Osteocyte (in vitro differentiated cells): ENCODE measurements at regions not wholly inside any gene's neighbourhood (a gene's known extent, or its start where the extent isn't known, plus 50 kb on each side); places are given as distances from the start of the nearest gene placed in this dataset.

Experiments
- DNase-seq: peaks from one replicate; pipeline ENCODE4 v3.0.0; 2021; ENCODE audit warnings: mixed read lengths; ENCODE audit not compliant: unreplicated experiment; ENCODE audit errors: extremely low spot score
- H3K27ac Mint-ChIP-seq: one replicate; pipeline ENCODE4 v1.8.0; 2021; ENCODE audit warnings: mild to moderate bottlenecking, mixed read lengths; ENCODE audit not compliant: unreplicated experiment
- H3K27me3 Mint-ChIP-seq: one replicate; pipeline ENCODE4 v1.8.0; 2021; ENCODE audit warnings: mixed read lengths; ENCODE audit not compliant: unreplicated experiment
- H3K36me3 Mint-ChIP-seq: one replicate; pipeline ENCODE4 v1.8.0; 2021; ENCODE audit warnings: mixed read lengths; ENCODE audit not compliant: unreplicated experiment
- H3K4me1 Mint-ChIP-seq: one replicate; pipeline ENCODE4 v1.8.0; 2021; ENCODE audit warnings: mixed read lengths; ENCODE audit not compliant: unreplicated experiment
- H3K4me3 Mint-ChIP-seq: one replicate; pipeline ENCODE4 v1.8.0; 2021; ENCODE audit warnings: mild to moderate bottlenecking, moderate library complexity, mixed read lengths; ENCODE audit not compliant: unreplicated experiment
- H3K9me3 Mint-ChIP-seq: one replicate; pipeline ENCODE4 v1.8.0; 2021; ENCODE audit warnings: mixed read lengths; ENCODE audit not compliant: unreplicated experiment
- CTCF ChIP-seq: fragments of 200-600 bp; sonication (generic); IDR thresholded peaks from 2 replicates; pipeline ENCODE4 v1.5.0; 2021; ENCODE audit warnings: antibody characterized with exemption, mild to moderate bottlenecking, moderate library complexity

- no peaks in the 10 kb centered on the region for H3K27me3 Mint-ChIP-seq
- no peak for TF ChIP-seq CTCF
- DNase-seq, result no peak
- no peak overlapping the region for H3K4me3 Mint-ChIP-seq
- no peaks in the 10 kb centered on the region for H3K36me3 Mint-ChIP-seq
- no peak overlapping the region for H3K27ac Mint-ChIP-seq
- peaks cover 4% of the 10 kb centered on the region for H3K4me1 Mint-ChIP-seq
- no peaks in the 10 kb centered on the region for H3K9me3 Mint-ChIP-seq
Observed at GRCh38 chr2:64818664-64819060, 164.9 kb upstream of the SERTAD2 start.

- H3K9me3 Mint-ChIP-seq, result no peaks in the 10 kb centered on the region
- H3K27ac Mint-ChIP-seq, result no peak overlapping the region
- H3K36me3 Mint-ChIP-seq, result no peaks in the 10 kb centered on the region
- H3K4me1 Mint-ChIP-seq, result no peaks in the 10 kb centered on the region
- no peak overlapping the region for H3K4me3 Mint-ChIP-seq
- no peaks in the 10 kb centered on the region for H3K27me3 Mint-ChIP-seq
- TF ChIP-seq CTCF, result no peak
- no peak for DNase-seq
Observed at GRCh38 chr2:64819361-64819760, 165.6 kb upstream of the SERTAD2 start.

GRCh38 chr2:64819774-64820688 lies 166.3 kb upstream of the SERTAD2 start:
- no peak overlapping the region for H3K4me3 Mint-ChIP-seq
- H3K27me3 Mint-ChIP-seq, result no peaks in the 10 kb centered on the region
- no peaks in the 10 kb centered on the region for H3K36me3 Mint-ChIP-seq
- H3K4me1 Mint-ChIP-seq, result no peaks in the 10 kb centered on the region
- TF ChIP-seq CTCF, result no peak
- DNase-seq, result no peak
- no peak overlapping the region for H3K27ac Mint-ChIP-seq
- H3K9me3 Mint-ChIP-seq, result no peaks in the 10 kb centered on the region

- H3K27ac Mint-ChIP-seq, result no peak overlapping the region
- H3K9me3 Mint-ChIP-seq, result no peaks in the 10 kb centered on the region
- H3K4me1 Mint-ChIP-seq, result no peaks in the 10 kb centered on the region
- H3K27me3 Mint-ChIP-seq, result no peaks in the 10 kb centered on the region
- DNase-seq, result no peak
- TF ChIP-seq CTCF, result no peak
- H3K4me3 Mint-ChIP-seq, result no peak overlapping the region
- H3K36me3 Mint-ChIP-seq, result no peaks in the 10 kb centered on the region
Observed at GRCh38 chr2:64820901-64821300, 167.2 kb upstream of the SERTAD2 start.

GRCh38 chr2:64823794-64824193 lies 165.4 kb upstream of the SLC1A4 start:
- Mint-ChIP-seq H3K27ac (no peak overlapping the region), H3K4me3 (no peak overlapping the region), H3K4me1 (no peaks in the 10 kb centered on the region), H3K27me3 (no peaks in the 10 kb centered on the region), H3K36me3 (no peaks in the 10 kb centered on the region), H3K9me3 (no peaks in the 10 kb centered on the region)
- no peak for DNase-seq
- TF ChIP-seq CTCF, result no peak
